Left ventricle myocardium inferior (tissue), 1 donor: ENCODE measurements at regions not wholly inside any gene's neighbourhood (a gene's known extent, or its start where the extent isn't known, plus 50 kb on each side); places are given as distances from the start of the nearest gene placed in this dataset.

ENCODE experiments used
- DNase-seq: peaks from one replicate; pipeline ENCODE4 v3.0.0-alpha.2; 2020
- H3K27ac ChIP-seq: fragments of 200-600 bp; replicated peaks from 2 replicates; pipeline ENCODE4 v1.8.0; 2021
- H3K27me3 ChIP-seq: fragments of 200-600 bp; 2 replicates; pipeline ENCODE4 v1.8.0; 2021; ENCODE audit warnings: low read depth
- H3K36me3 ChIP-seq: fragments of 200-600 bp; 2 replicates; pipeline ENCODE4 v1.8.0; 2021
- H3K4me1 ChIP-seq: fragments of 200-600 bp; 2 replicates; pipeline ENCODE4 v1.8.0; 2021
- H3K4me3 ChIP-seq: fragments of 200-600 bp; 2 replicates; pipeline ENCODE4 v1.8.0; 2021; ENCODE audit warnings: mild to moderate bottlenecking, moderate library complexity
- H3K9me3 ChIP-seq: fragments of 200-600 bp; replicated peaks from 2 replicates; pipeline ENCODE4 v1.8.0; 2021
- intact Hi-C: fragments of 100-400 bp; cut with micrococcal nuclease; formaldehyde crosslinking; loops from one replicate; pipeline ENCODE4 v1.11.0; 2022
- TF ChIP-seq, protein P1 (sequence below): fragments of 200-600 bp; IDR thresholded peaks from 2 replicates; pipeline ENCODE4 v1.8.0; 2021; ENCODE audit warnings: antibody characterized with exemption, mild to moderate bottlenecking, borderline replicate concordance
- donor health status: DM: no; HTN: yes; CAD: no; lungs with severe emphysema.

DNA sequence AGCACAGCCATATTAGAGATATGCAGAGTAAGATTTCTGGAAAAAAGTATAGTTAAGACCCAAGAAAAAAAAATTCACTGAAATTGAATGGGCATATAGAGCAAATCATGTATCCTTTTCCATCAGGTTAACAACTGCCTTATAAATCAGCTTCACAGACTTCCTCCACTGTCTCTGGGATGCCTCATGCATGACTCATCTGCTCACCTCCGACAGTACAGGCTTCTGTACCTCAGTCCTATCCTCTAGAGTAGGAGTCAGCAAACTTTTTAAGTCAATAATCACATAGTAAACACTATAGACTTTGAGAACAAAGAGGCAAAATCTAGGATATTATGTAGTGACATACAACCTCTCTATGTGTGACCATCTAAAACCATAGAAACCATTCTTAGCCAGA is 211.6 kb upstream of the SP8 start:
- no peak for DNase-seq
- TF ChIP-seq, protein P1, sequence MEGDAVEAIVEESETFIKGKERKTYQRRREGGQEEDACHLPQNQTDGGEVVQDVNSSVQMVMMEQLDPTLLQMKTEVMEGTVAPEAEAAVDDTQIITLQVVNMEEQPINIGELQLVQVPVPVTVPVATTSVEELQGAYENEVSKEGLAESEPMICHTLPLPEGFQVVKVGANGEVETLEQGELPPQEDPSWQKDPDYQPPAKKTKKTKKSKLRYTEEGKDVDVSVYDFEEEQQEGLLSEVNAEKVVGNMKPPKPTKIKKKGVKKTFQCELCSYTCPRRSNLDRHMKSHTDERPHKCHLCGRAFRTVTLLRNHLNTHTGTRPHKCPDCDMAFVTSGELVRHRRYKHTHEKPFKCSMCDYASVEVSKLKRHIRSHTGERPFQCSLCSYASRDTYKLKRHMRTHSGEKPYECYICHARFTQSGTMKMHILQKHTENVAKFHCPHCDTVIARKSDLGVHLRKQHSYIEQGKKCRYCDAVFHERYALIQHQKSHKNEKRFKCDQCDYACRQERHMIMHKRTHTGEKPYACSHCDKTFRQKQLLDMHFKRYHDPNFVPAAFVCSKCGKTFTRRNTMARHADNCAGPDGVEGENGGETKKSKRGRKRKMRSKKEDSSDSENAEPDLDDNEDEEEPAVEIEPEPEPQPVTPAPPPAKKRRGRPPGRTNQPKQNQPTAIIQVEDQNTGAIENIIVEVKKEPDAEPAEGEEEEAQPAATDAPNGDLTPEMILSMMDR: no peak
- Histone ChIP-seq H3K27ac (no peak overlapping the region), H3K4me1 (no peaks in the 10 kb centered on the region), H3K27me3 (no peaks in the 10 kb centered on the region), H3K4me3 (no peak overlapping the region), H3K9me3 (peaks cover 26% of the 10 kb centered on the region), H3K36me3 (no peaks in the 10 kb centered on the region)
- intact Hi-C loops: no loop called here

DNA sequence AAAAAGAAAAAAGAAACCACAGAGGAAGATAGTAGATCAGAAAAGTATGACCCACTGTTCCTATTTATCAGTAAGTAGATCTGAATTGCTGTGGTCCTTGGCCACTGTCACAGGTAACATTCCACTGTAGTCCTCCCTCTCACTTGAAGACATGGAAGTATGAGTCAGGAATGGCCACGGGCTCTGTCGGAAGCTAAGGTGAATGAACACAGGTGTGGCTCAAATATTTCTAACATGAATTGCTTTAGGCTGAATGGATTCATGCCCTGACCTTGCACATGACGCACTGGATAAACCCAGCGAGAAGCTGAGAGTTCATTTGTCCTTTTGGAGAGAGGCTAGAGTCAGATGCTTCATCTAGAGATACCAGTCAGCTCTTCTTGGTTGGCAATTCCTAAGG is 224.5 kb upstream of the SP8 start:
- no peak for DNase-seq
- Histone ChIP-seq H3K4me3 (no peak overlapping the region), H3K4me1 (no peaks in the 10 kb centered on the region), H3K36me3 (no peaks in the 10 kb centered on the region), H3K27ac (no peak overlapping the region), H3K27me3 (no peaks in the 10 kb centered on the region), H3K9me3 (peaks cover 32% of the 10 kb centered on the region)
- intact Hi-C loops: no loop called here
- TF ChIP-seq, protein P1: no peak

DNA sequence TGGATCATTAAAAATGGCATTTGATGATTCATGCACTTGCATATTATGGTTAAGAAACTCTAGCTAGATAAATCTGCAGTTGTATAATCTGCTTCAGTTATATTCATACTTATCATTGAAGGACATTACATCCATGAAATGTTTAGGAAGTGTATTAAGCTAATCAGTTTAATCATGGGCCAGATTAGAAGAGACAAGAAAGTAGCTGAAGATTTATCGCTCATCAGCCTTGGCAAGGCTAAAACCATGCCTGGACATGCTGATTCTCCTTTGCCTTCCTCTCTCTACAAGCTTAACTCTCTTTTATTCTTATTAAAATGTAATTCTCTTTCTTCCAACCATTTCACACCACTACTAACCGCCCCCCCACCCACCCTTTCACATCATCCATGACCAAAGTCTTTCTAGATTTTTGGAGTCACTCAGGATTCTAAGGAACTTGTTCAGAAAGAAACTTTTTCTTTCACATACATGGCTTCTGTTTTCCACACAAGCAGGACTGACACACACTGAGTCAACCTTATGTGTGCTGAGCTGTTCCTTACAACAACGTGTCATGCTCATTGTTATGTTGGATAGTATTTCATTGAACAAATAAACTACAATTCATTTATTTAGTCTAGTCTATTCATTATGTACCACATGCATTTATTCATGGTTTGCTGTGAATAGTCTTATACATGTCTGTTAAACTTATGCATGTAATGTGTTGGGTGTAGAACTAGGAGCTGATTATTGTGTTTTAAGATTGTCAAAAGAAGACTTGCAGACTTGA is 227.3 kb upstream of the SP8 start:
- TF ChIP-seq, protein P1: no peak
- Histone ChIP-seq H3K27ac (no peak overlapping the region), H3K4me3 (no peak overlapping the region), H3K27me3 (no peaks in the 10 kb centered on the region), H3K36me3 (no peaks in the 10 kb centered on the region), H3K9me3 (peaks cover 15% of the 10 kb centered on the region), H3K4me1 (no peaks in the 10 kb centered on the region)
- DNase-seq: no peak
- intact Hi-C loops: no loop called here

DNA sequence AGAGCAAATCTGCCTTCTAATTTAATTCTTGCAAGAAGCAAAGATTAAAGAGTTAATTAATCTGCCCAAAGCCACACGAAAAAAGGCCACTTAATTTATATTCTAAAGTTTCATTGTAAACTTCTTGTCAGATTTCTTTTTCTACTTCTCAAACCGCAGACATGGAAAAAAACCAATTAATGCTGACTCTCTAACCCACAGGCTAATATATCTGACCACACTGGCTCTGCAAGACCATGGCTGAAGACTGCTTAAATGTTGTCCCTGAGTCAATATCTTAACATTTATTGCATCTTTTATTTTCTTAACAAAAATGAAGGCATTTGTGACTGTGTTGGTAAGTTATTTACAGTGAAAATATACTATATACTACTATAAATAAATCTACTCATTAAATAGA is 234.0 kb upstream of the SP8 start:
- no peak for DNase-seq
- Histone ChIP-seq H3K27ac (no peak overlapping the region), H3K9me3 (peaks cover 5% of the 10 kb centered on the region), H3K4me3 (no peak overlapping the region), H3K36me3 (no peaks in the 10 kb centered on the region), H3K27me3 (no peaks in the 10 kb centered on the region), H3K4me1 (no peaks in the 10 kb centered on the region)
- intact Hi-C loops: no loop called here
- TF ChIP-seq, protein P1: no peak

DNA sequence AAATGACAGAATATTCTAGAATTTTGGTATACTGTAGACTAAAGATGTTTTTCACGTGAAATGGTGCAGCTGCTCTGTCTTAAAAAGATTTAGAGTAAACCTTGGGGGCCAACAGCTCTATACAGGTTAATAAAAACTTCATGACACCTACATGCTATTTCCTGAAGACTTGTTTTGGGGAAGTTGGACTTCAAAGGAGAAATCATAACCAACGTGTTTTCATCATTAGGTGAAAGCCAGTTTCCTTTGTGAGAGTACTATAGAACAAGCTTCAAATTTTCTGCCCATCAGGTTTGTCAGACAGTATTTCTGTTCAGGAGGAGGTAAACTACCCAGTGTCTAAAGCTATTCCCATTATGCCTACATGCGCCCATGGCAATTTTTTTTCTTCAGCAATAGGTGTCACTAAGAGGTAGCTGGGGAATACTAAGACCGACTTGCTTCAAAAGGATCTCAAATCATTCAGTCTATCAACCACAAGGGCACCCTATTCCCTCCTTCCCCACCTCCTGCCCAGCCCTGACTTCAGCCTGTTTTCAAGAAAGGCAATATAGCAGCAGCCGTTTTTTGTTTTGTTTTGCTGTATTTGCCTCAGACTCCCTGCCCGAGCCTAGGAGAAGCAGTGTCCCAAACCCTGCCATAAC is 237.3 kb upstream of the SP8 start:
- Histone ChIP-seq H3K4me3 (no peak overlapping the region), H3K36me3 (no peaks in the 10 kb centered on the region), H3K9me3 (no peaks in the 10 kb centered on the region), H3K4me1 (no peaks in the 10 kb centered on the region), H3K27me3 (no peaks in the 10 kb centered on the region), H3K27ac (no peak overlapping the region)
- TF ChIP-seq, protein P1: no peak
- DNase-seq: no peak
- intact Hi-C loops: no loop called here
